Kidney (tissue), 13 donors: ENCODE measurements at regions not wholly inside any gene's neighbourhood (a gene's known extent, or its start where the extent isn't known, plus 50 kb on each side); places are given as distances from the start of the nearest gene placed in this dataset.

ENCODE experiments used
- DNase-seq, 5 donors: peaks; one replicate each; pipeline ENCODE4 v3.0.0-alpha.2; 2013 to 2020
- FAIRE-seq: peaks from 2 replicates; lab custom pipeline; 2012; peaks lifted over from hg19 to GRCh38; lab: Jason Lieb, UNC
- H3K27ac ChIP-seq, 2 donors: one replicate each; pipeline ENCODE4 v1.7.0; 2013; ENCODE audit warnings: low read depth in 2 of 2, low read length in 2 of 2, inconsistent platforms in 1 of 2
- H3K27me3 ChIP-seq: one replicate; pipeline ENCODE4 v1.7.1; 2013; ENCODE audit warnings: low read length, inconsistent platforms; ENCODE audit not compliant: control insufficient read depth, insufficient read depth
- H3K36me3 ChIP-seq, 3 donors: one replicate each; pipeline versions ENCODE4 v1.7.0 to v1.7.1; 2013; ENCODE audit warnings: low read length in 3 of 3, control low read depth in 1 of 3, inconsistent platforms in 1 of 3; ENCODE audit not compliant: insufficient read depth in 3 of 3, control insufficient read depth in 2 of 3
- H3K4me1 ChIP-seq, 3 donors: one replicate each; pipeline versions ENCODE4 v1.7.0 to v1.7.1; 2013; ENCODE audit warnings: low read length in 3 of 3, inconsistent platforms in 1 of 3, low read depth in 1 of 3; ENCODE audit not compliant: control insufficient read depth in 2 of 3, insufficient read depth in 2 of 3
- H3K4me3 ChIP-seq, 3 donors: one replicate each; pipeline versions ENCODE4 v1.7.0 to v1.8.1; 2013; ENCODE audit warnings: low read length in 3 of 3, control low read depth in 1 of 3, inconsistent platforms in 1 of 3
- H3K9ac ChIP-seq, 3 donors: one replicate each; pipeline versions ENCODE4 v1.7.0 to v1.7.1; 2013; ENCODE audit warnings: low read length in 3 of 3, control low read depth in 1 of 3, inconsistent platforms in 1 of 3
- H3K9me3 ChIP-seq, 3 donors: one replicate each; pipeline versions ENCODE4 v1.7.0 to v1.7.1; 2013; ENCODE audit warnings: low read length in 3 of 3, control low read depth in 1 of 3, inconsistent platforms in 1 of 3; ENCODE audit not compliant: control insufficient read depth in 2 of 3, insufficient read depth in 1 of 3
- intact Hi-C: fragments of 100-400 bp; cut with DNase I; formaldehyde crosslinking; loops from one replicate; pipeline ENCODE4 v1.11.1; 2022
- TF ChIP-seq, protein P1 (sequence below): IDR thresholded peaks from 3 replicates; pipeline ENCODE4 v1.5.1; 2012; ENCODE audit warnings: mild to moderate bottlenecking, moderate library complexity, borderline replicate concordance; ENCODE audit not compliant: insufficient read depth; ENCODE audit errors: extremely low read depth
- donor health status: control.
- donor health status: control.
- donor health status: control.
- donor health status: control.
- donor health status: control.
- donor health status: DM: yes; HTN: yes; CAD: no.
- donor health status: Normal renal cell carcinoma (clear cell type).

DNA sequence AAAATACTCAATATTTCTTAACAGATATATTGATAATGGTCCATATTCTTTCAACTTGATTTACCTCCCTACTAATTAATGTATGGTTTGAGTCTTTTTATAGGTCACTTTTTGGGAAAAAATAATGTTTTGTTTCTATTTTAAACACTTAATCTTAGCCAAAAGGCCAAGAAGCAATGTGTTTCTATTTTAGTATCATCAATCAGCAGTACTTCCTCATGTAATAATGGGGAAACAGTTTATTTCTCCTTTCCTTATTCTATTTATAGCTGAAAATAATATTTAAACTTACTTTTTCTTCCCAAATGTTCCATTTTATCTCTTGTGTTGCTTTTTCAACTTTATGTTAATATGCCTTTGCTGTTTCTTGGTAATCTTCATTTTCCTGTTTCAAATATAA is 295.1 kb downstream of the ALDH8A1 start:
- Histone ChIP-seq H3K9ac (no peak overlapping the region), H3K27ac (no peak overlapping the region), H3K9me3 (no peaks in the 10 kb centered on the region), H3K36me3 (no peaks in the 10 kb centered on the region), H3K27me3 (no peaks in the 10 kb centered on the region), H3K4me3 (no peak overlapping the region), H3K4me1 (no peaks in the 10 kb centered on the region)
- FAIRE-seq (no peak), DNase-seq (no peak)
- TF ChIP-seq, protein P1, sequence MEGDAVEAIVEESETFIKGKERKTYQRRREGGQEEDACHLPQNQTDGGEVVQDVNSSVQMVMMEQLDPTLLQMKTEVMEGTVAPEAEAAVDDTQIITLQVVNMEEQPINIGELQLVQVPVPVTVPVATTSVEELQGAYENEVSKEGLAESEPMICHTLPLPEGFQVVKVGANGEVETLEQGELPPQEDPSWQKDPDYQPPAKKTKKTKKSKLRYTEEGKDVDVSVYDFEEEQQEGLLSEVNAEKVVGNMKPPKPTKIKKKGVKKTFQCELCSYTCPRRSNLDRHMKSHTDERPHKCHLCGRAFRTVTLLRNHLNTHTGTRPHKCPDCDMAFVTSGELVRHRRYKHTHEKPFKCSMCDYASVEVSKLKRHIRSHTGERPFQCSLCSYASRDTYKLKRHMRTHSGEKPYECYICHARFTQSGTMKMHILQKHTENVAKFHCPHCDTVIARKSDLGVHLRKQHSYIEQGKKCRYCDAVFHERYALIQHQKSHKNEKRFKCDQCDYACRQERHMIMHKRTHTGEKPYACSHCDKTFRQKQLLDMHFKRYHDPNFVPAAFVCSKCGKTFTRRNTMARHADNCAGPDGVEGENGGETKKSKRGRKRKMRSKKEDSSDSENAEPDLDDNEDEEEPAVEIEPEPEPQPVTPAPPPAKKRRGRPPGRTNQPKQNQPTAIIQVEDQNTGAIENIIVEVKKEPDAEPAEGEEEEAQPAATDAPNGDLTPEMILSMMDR = no peak
- intact Hi-C loops = no loop called here

DNA sequence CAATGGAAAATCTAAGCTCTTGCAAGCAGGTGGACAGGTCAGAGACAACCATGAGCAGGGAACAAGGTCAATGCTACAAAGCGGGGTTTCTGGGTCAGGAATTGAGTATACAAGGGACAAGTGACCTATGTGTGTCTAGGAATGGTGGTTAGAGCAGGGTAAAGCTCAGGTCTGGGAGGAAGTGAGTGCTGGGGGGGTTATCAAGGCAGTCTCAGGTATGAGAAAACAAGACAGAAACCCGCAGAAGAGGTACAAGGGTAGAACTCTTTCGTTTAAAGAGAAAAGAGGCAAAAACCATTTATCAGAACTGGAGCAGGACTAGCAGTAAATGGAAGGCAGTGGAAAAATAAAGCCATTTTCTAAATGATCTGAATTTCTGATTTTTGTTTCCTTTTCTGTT is 298.4 kb downstream of the ALDH8A1 start:
- intact Hi-C loops = no loop called here
- FAIRE-seq = no peak

DNA sequence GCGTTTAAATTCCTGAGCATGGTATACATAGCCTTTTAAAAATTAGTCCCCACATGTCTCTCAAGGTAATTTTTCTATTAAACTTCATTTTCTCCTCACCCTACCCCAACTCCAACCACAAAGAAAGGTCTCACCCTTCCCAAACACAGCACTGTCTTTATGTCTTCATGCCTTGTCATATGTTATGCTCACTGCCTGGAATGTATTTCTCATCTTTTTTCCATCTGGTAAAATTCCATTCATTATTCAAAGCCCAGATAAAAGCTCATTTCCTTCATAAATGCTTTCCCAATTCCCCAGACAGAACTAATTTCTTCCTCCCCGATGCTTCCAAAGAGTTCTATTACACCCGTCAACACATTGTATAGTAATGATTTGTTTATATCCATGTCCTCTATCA is 302.0 kb downstream of the ALDH8A1 start:
- H3K36me3 ChIP-seq = no peaks in the 10 kb centered on the region
- peaks cover 0 to 2% (median 2%) of the 10 kb centered on the region in 3 donors for H3K4me1 ChIP-seq
- DNase-seq (no peak), FAIRE-seq (no peak)
- H3K27me3 ChIP-seq = no peaks in the 10 kb centered on the region
- H3K9me3 ChIP-seq = no peaks in the 10 kb centered on the region
- no peak overlapping the region for H3K9ac ChIP-seq
- intact Hi-C loops = loop anchor here (10.0 kb wide), 1 partner anchor 473 kb away; no protein-coding TSS in a partner anchor
- no peak overlapping the region for H3K4me3 ChIP-seq
- TF ChIP-seq, protein P1 = no peak
- no peak overlapping the region for H3K27ac ChIP-seq

More for the DNA sequence above, 298.4 kb downstream of the ALDH8A1 start:
- TF ChIP-seq, protein P1 = no peak
- DNase-seq = no peak
- Histone ChIP-seq H3K9me3 (no peaks in the 10 kb centered on the region), H3K27ac (no peak overlapping the region), H3K27me3 (no peaks in the 10 kb centered on the region), H3K9ac (no peak overlapping the region), H3K4me1 (no peaks in the 10 kb centered on the region), H3K36me3 (no peaks in the 10 kb centered on the region), H3K4me3 (no peak overlapping the region)

DNA sequence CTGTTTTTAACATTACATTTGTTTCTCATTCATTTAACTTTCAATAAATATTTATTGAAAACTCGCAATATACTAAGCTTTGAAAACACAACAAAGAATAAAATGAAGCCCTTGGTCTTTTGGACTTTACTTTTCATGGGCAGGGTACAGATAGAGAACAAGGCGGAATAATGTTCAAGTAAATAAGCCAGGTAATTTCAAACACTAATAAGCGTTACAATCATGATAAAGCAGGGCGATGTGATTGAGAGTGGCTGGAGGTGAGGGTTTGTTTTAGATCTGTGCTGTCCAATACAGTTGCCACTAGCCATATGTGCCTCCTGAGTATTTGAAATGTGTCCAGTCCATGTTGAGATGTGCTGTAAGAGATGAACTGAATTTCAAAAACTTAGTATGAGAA is 307.1 kb downstream of the ALDH8A1 start:
- no peak for DNase-seq
- FAIRE-seq = no peak
- TF ChIP-seq, protein P1 = no peak
- no peaks in the 10 kb centered on the region for H3K27me3 ChIP-seq
- H3K4me1 ChIP-seq = peaks cover 0 to 20% (median 5%) of the 10 kb centered on the region in 3 donors
- H3K4me3 ChIP-seq = peak overlapping the region in 2 of 3 donors; percentile 2 to 19
- H3K9me3 ChIP-seq = no peaks in the 10 kb centered on the region
- peak overlapping the region; percentile 26 to 28 for H3K27ac ChIP-seq
- no peaks in the 10 kb centered on the region for H3K36me3 ChIP-seq
- H3K9ac ChIP-seq = no peak overlapping the region
- intact Hi-C loops = loop anchor here (10.0 kb wide), 1 partner anchor 468 kb away; no protein-coding TSS in a partner anchor
